HL-60 (cell line): ENCODE measurements at regions not wholly inside any gene's neighbourhood (a gene's known extent, or its start where the extent isn't known, plus 50 kb on each side); places are given as distances from the start of the nearest gene placed in this dataset.

Experiments used
- CTCF ChIP-seq: IDR thresholded peaks from one replicate; pipeline ENCODE4 v1.5.1; 2011; ENCODE audit warnings: low read length, control low read depth, inconsistent platforms; ENCODE audit not compliant: insufficient read depth
- POLR2AphosphoS5 ChIP-seq: IDR thresholded peaks from 2 replicates; pipeline ENCODE4 v1.6.1; 2012; ENCODE audit warnings: low read depth
- REST ChIP-seq: IDR thresholded peaks from 2 replicates; pipeline ENCODE4 v1.6.1; 2012; ENCODE audit warnings: low read depth; ENCODE audit not compliant: insufficient replicate concordance

- no peak for TF ChIP-seq CTCF
- TF ChIP-seq REST: no peak
- no peak for TF ChIP-seq POLR2AphosphoS5
These were observed 360.6 kb upstream of the TNP1 start for GRCh38 chr2:217220228-217221013.
